C4-2B (cell line): ENCODE measurements at regions not wholly inside any gene's neighbourhood (a gene's known extent, or its start where the extent isn't known, plus 50 kb on each side); places are given as distances from the start of the nearest gene placed in this dataset.

Experiments used
- H3K27ac ChIP-seq: fragments of 450-650 bp; 2 replicates; pipeline ENCODE4 v1.5.1; 2017
- ZFX ChIP-seq: fragments of 450-650 bp; IDR thresholded peaks from 2 replicates; pipeline ENCODE4 v1.6.1; 2017
- TF ChIP-seq, protein P1 (sequence below): fragments of 450-650 bp; conservative IDR thresholded peaks from 2 replicates; pipeline ENCODE4 v1.5.1; 2017; ENCODE audit warnings: mild to moderate bottlenecking

DNA sequence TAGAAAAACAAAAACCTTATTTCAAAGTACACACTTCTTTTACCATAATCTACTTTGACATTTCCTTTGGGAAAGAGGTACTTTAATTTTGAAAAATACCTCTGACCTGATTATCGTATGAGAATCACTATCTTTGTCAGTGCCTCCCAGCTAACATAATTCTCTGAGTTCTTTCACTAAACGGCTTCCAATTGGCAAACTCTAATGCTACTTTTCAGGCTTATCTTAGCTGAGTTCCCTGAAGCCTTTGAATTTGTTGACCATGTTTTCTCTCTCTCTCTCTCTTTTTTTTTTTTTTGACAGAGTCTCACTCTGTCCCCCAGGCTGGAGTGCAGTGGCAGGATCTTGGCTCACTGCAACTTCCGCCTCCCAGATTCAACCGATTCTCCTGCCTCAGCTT, 312.8 kb downstream of the ZPLD1 start:
- H3K27ac ChIP-seq: no peak overlapping the region
- TF ChIP-seq ZFX: no peak

DNA sequence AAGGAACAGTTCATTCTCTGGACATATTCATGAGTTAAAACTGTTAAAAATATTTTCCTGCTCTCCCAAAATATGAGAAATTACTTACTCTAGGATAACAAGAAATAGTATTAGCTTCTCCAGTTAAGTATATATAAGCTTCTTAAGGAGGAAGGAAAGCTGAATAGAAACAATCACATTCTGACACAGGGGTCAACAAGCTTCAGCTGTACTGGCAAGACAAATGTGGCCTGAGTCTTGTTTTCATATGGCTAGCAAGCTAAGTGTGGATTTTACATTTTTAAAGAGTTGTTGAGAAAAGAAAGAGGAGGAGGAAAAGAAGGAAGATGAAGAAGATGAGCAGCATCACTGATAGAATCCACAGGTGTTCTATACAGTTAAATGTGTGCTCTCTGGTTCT, 313.8 kb downstream of the ZPLD1 start:
- TF ChIP-seq ZFX: no peak
- TF ChIP-seq, protein P1, sequence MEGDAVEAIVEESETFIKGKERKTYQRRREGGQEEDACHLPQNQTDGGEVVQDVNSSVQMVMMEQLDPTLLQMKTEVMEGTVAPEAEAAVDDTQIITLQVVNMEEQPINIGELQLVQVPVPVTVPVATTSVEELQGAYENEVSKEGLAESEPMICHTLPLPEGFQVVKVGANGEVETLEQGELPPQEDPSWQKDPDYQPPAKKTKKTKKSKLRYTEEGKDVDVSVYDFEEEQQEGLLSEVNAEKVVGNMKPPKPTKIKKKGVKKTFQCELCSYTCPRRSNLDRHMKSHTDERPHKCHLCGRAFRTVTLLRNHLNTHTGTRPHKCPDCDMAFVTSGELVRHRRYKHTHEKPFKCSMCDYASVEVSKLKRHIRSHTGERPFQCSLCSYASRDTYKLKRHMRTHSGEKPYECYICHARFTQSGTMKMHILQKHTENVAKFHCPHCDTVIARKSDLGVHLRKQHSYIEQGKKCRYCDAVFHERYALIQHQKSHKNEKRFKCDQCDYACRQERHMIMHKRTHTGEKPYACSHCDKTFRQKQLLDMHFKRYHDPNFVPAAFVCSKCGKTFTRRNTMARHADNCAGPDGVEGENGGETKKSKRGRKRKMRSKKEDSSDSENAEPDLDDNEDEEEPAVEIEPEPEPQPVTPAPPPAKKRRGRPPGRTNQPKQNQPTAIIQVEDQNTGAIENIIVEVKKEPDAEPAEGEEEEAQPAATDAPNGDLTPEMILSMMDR: no peak

DNA sequence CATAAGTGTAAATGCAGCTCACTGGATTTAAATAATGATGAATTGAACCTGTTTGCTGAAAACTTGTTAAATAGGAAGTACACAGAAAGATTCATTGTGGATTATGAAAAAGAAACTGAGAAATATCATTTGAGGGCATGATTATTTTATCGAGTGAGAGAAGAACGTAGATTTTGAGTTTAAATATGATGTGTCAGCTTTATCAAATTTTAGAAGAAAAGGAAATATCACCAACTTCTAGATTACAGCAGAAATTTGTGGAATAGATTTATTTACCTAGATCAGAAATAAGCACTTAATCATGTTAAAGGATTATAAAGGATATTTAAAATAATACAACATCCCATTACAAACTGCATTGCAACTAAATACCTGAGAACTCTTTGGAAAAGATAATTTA, 315.5 kb downstream of the ZPLD1 start:
- no peak overlapping the region for H3K27ac ChIP-seq
- TF ChIP-seq, protein P1: no peak
- TF ChIP-seq ZFX: no peak

More for the DNA sequence above, 313.8 kb downstream of the ZPLD1 start:
- no peak overlapping the region for H3K27ac ChIP-seq

GRCh38 chr3:102753901-102754300, 319.1 kb downstream of the ZPLD1 start:
- no peak for TF ChIP-seq ZFX
- TF ChIP-seq, protein P1: no peak
- H3K27ac ChIP-seq: no peak overlapping the region

GRCh38 chr3:102756706-102757105, 321.9 kb downstream of the ZPLD1 start:
- TF ChIP-seq, protein P1: no peak
- TF ChIP-seq ZFX: no peak
- no peak overlapping the region for H3K27ac ChIP-seq

DNA sequence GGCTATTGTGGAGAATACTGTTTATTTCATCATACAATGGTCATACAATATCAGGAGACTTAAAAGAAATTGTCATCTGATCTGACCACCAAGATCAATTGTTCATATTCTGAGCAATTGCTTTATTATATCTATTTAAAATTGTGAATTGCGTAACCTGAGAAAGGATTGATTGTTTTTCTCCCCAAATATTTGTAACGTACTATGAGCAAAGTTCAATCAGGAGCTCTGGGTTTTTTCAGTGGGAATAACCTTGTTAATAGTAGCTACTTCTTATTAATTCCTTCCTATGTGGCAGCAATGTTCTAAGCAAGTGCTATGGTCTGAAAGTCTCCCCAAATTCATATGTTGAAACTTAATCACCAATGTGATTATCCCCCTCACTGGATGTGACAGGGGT, 323.1 kb downstream of the ZPLD1 start:
- no peak for TF ChIP-seq ZFX
- TF ChIP-seq, protein P1: no peak
- no peak overlapping the region for H3K27ac ChIP-seq

- no peak overlapping the region for H3K27ac ChIP-seq
- TF ChIP-seq, protein P1: no peak
- no peak for TF ChIP-seq ZFX
Observed at GRCh38 chr3:102761766-102762165, 327.0 kb downstream of the ZPLD1 start.

DNA sequence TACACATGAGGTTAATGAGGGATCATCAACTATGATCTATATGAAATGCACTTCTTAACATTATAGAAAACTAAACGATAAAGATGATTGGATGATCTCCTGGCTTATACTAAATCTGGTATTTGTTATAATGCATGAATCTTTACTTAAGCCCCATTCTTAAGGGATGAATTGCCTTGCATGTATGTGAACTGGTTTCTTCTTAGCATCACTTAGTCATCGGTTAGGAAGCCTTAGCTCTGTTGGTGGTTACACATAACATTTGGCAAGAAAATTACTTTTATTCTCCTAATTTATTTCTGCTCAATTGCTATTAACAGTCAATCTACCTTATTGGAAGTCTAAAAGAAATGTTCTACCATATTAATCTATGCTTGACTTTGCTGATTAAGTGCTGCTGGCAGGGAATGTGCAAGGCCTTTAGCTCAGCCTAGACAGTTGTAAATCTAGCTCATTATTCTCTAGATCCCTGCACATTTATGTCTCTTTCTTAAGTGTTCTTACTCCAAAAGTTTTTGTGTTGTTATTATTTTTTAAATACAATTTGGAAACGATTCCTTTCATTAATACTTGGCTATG, 356.0 kb downstream of the ZPLD1 start:
- TF ChIP-seq ZFX: no peak
- TF ChIP-seq, protein P1: no peak

More for the DNA sequence above, 356.0 kb downstream of the ZPLD1 start:
- H3K27ac ChIP-seq: no peak overlapping the region
